ENCODE measurements at regions not wholly inside any gene's neighbourhood (a gene's known extent, or its start where the extent isn't known, plus 50 kb on each side); places are given as distances from the start of the nearest gene placed in this dataset.
"Not testable (repeated sequence)": the region's sequence is repeated elsewhere in the genome, so short reads cannot be mapped to it uniquely, and the experiment has no call there.

GRCh38 chr9:7739595-7739994 is 60.0 kb downstream of the DMAC1 start:
- no peak for TF ChIP-seq CTCF (IDR thresholded peaks at IDR 0.05)
- H3K36me3 ChIP-seq (ENCODE audit: low read depth): no peaks in the 10 kb centered on the region
- no peaks in the 10 kb centered on the region for H3K9me3 ChIP-seq
- H3K4me3 ChIP-seq: no peak overlapping the region
- intact Hi-C loops (cut with DNase I, micrococcal nuclease): no loop called here
- no peaks in the 10 kb centered on the region for H3K4me1 ChIP-seq (ENCODE audit: low read depth)
- DNase-seq (peak in 1 of 3 donors; percentile 10), ATAC-seq (no peak)

DNA sequence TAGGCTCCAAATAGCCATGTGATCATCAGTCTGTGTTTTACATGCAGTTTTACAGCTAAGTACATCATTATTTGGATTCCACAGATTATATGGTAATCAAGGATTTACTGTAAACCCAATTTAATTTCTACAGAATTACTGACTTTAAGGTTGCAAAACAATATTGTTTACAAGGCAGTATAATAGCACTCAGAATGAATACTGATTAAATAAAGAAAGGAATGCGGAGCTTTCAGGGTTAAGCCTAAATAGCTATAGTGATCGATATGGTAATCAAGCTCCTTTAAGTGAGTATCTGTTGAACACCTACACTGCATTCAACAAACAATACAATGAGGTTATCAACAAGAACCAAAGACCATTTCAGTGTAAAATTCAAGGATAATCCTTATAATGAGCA is 64.3 kb downstream of the DMAC1 start:
- Histone ChIP-seq H3K4me1 (ENCODE audit: low read depth) (no peaks in the 10 kb centered on the region), H3K4me3 (no peak overlapping the region), H3K36me3 (ENCODE audit: low read depth) (no peaks in the 10 kb centered on the region), H3K9me3 (no peaks in the 10 kb centered on the region)
- intact Hi-C loops (cut with DNase I, micrococcal nuclease): no loop called here
- DNase-seq: no peak
- no peak for TF ChIP-seq CTCF (IDR thresholded peaks at IDR 0.05)
- ATAC-seq: no peak

- H3K4me3 ChIP-seq: no peak overlapping the region
- ATAC-seq: no peak
- no peak for TF ChIP-seq CTCF (IDR thresholded peaks at IDR 0.05)
- intact Hi-C loops (cut with DNase I, micrococcal nuclease): no loop called here
- no peaks in the 10 kb centered on the region for H3K36me3 ChIP-seq (ENCODE audit: low read depth)
- no peaks in the 10 kb centered on the region for H3K4me1 ChIP-seq (ENCODE audit: low read depth)
- no peaks in the 10 kb centered on the region for H3K9me3 ChIP-seq
- no peak for DNase-seq
Observed at GRCh38 chr9:7730164-7730445, 69.5 kb downstream of the DMAC1 start.

GRCh38 chr9:7729371-7730163 is 70.0 kb downstream of the DMAC1 start:
- Histone ChIP-seq H3K36me3 (ENCODE audit: low read depth) (no peaks in the 10 kb centered on the region), H3K4me3 (no peak overlapping the region), H3K9me3 (no peaks in the 10 kb centered on the region), H3K4me1 (ENCODE audit: low read depth) (no peaks in the 10 kb centered on the region)
- ATAC-seq (no peak), DNase-seq (no peak)
- intact Hi-C loops (cut with DNase I, micrococcal nuclease): no loop called here
- TF ChIP-seq CTCF (IDR thresholded peaks at IDR 0.05): no peak

DNA sequence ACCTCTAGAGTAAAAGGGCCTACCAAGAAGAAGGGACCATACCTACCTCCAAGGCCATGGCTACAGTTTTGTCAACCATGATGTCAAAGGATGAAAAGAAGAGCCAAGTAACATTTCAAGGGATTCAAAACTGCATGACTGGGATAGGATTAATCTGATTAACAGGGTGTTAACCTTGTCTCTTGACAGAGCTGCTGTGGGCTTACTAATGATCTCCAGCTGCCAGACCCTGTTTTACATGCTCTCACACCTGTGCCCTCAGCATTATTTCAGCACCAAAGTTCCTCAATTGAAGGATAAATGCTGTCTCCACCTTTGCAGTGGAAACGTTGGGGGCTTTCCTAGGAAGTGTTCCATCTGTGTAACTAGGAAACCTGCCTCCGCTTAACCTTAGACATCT is 78.3 kb downstream of the DMAC1 start:
- H3K4me3 ChIP-seq: no peak overlapping the region
- no peak for DNase-seq
- H3K9me3 ChIP-seq: no peaks in the 10 kb centered on the region
- no peak for TF ChIP-seq CTCF (IDR thresholded peaks at IDR 0.05)
- intact Hi-C loops (cut with DNase I, micrococcal nuclease): no loop called here
- no peak for ATAC-seq
- no peaks in the 10 kb centered on the region for H3K4me1 ChIP-seq (ENCODE audit: low read depth)
- H3K36me3 ChIP-seq (ENCODE audit: low read depth): no peaks in the 10 kb centered on the region

GRCh38 chr9:7713088-7713487 is 86.5 kb downstream of the DMAC1 start:
- DNase-seq; H3K9me3 ChIP-seq; ATAC-seq; intact Hi-C loops (cut with DNase I, micrococcal nuclease); H3K4me3 ChIP-seq; H3K4me1 ChIP-seq (ENCODE audit: low read depth); H3K36me3 ChIP-seq (ENCODE audit: low read depth): not testable (repeated sequence)

Measured in mucosa of descending colon (tissue), 3 donors.